H1 (cell line): ENCODE measurements at regions not wholly inside any gene's neighbourhood (a gene's known extent, or its start where the extent isn't known, plus 50 kb on each side); places are given as distances from the start of the nearest gene placed in this dataset.

Experiments
- CTCF ChIP-seq, 3 experiments: IDR thresholded peaks; 1 replicate in 2 of 3; 2 replicates in 1 of 3; pipeline versions ENCODE4 v1.5.1 to v1.6.1; 2011; ENCODE audit warnings: low read length in 3 of 3, mild to moderate bottlenecking in 3 of 3, inconsistent platforms in 2 of 3, low read depth in 1 of 3, moderate library complexity in 1 of 3; ENCODE audit not compliant: insufficient read depth in 1 of 3; ENCODE audit errors: control extremely low read depth in 1 of 3
- JUN ChIP-seq: IDR thresholded peaks from 2 replicates; pipeline ENCODE4 v1.6.1; 2011; ENCODE audit warnings: low read depth, mild to moderate bottlenecking, improper control_type of control experiment, low read length
- JUND ChIP-seq: IDR thresholded peaks from 2 replicates; pipeline ENCODE4 v1.6.1; 2011; ENCODE audit warnings: mild to moderate bottlenecking, improper control_type of control experiment, low read length
- KDM1A ChIP-seq: fragments of 200-600, 300-600 bp; sonication (generic); IDR thresholded peaks from 2 replicates; pipeline ENCODE4 v1.7.1; 2016; ENCODE audit warnings: mild to moderate bottlenecking, low read length, borderline replicate concordance
- POLR2A ChIP-seq, 2 experiments: IDR thresholded peaks; 1 replicate in 1 of 2; 2 replicates in 1 of 2; pipeline ENCODE4 v1.6.1; 2011; ENCODE audit warnings: low read depth in 2 of 2, low read length in 2 of 2, mild to moderate bottlenecking in 2 of 2; ENCODE audit errors: control extremely low read depth in 1 of 2
- RNF2 ChIP-seq: fragments of 200-900, 300-1000 bp; sonication (generic); IDR thresholded peaks from 2 replicates; pipeline ENCODE4 v1.7.1; 2016; ENCODE audit warnings: borderline replicate concordance, low read depth, mild to moderate bottlenecking, antibody characterized with exemption, low read length; ENCODE audit not compliant: poor library complexity, severe bottlenecking; ENCODE audit errors: missing control alignments
- SIN3A ChIP-seq, 2 experiments: IDR thresholded peaks in 1 of 2; conservative IDR thresholded peaks in 1 of 2; 2 replicates each; pipeline ENCODE4 v1.6.1; 2011 to 2012; ENCODE audit warnings: low read length in 2 of 2, improper control_type of control experiment in 1 of 2, low read depth in 1 of 2, mild to moderate bottlenecking in 1 of 2
- TAF1 ChIP-seq: IDR thresholded peaks from 2 replicates; pipeline ENCODE4 v1.6.1; 2011; ENCODE audit warnings: mild to moderate bottlenecking, low read depth, low read length
- TEAD4 ChIP-seq: IDR thresholded peaks from 2 replicates; pipeline ENCODE4 v1.6.1; 2012; ENCODE audit warnings: low read depth, low read length, inconsistent platforms, mixed read lengths
- TF ChIP-seq, protein P1 (sequence below): IDR thresholded peaks from 2 replicates; pipeline ENCODE4 v1.6.1; 2012; ENCODE audit warnings: inconsistent platforms
- TF ChIP-seq, protein P2 (sequence below): IDR thresholded peaks from 2 replicates; pipeline ENCODE4 v1.6.1; 2012; ENCODE audit warnings: inconsistent platforms

- no peak for TF ChIP-seq CTCF (IDR thresholded peaks at IDR 0.05; ENCODE audit: control extremely low read depth in 1 of 3, insufficient read depth in 1 of 3, low read depth in 1 of 3, low read length in 3 of 3)
- TF ChIP-seq TEAD4 = no peak
- no peak for TF ChIP-seq JUN
- TF ChIP-seq TAF1 = no peak
- no peak for TF ChIP-seq POLR2A (IDR thresholded peaks at IDR 0.05; ENCODE audit: control extremely low read depth in 1 of 2, low read depth in 2 of 2, low read length in 2 of 2)
- no peak for TF ChIP-seq SIN3A (conservative IDR thresholded peaks at IDR 0.05 in 1 of 2, IDR thresholded peaks at IDR 0.05 in 1 of 2; ENCODE audit: low read depth in 1 of 2, low read length in 2 of 2)
- TF ChIP-seq, protein P1, sequence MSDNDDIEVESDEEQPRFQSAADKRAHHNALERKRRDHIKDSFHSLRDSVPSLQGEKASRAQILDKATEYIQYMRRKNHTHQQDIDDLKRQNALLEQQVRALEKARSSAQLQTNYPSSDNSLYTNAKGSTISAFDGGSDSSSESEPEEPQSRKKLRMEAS = no peak
- TF ChIP-seq RNF2 = no peak
- TF ChIP-seq, protein P2, sequence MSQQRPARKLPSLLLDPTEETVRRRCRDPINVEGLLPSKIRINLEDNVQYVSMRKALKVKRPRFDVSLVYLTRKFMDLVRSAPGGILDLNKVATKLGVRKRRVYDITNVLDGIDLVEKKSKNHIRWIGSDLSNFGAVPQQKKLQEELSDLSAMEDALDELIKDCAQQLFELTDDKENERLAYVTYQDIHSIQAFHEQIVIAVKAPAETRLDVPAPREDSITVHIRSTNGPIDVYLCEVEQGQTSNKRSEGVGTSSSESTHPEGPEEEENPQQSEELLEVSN = no peak
- no peak for TF ChIP-seq JUND
- no peak for TF ChIP-seq KDM1A
Measured at GRCh38 chr2:221034973-221035372, 537.1 kb downstream of the EPHA4 start.
